Inflammatory macrophage treated with lipopolysaccharide for 1 hour (primary cell): ENCODE measurements at regions not wholly inside any gene's neighbourhood (a gene's known extent, or its start where the extent isn't known, plus 50 kb on each side); places are given as distances from the start of the nearest gene placed in this dataset.
"Not testable (repeated sequence)": the region's sequence is repeated elsewhere in the genome, so short reads cannot be mapped to it uniquely, and the experiment has no call there.

Experiments
- DNase-seq, 2 donors: peaks; one replicate each; pipeline ENCODE4 v3.0.0-alpha.2; 2020 to 2022

DNA sequence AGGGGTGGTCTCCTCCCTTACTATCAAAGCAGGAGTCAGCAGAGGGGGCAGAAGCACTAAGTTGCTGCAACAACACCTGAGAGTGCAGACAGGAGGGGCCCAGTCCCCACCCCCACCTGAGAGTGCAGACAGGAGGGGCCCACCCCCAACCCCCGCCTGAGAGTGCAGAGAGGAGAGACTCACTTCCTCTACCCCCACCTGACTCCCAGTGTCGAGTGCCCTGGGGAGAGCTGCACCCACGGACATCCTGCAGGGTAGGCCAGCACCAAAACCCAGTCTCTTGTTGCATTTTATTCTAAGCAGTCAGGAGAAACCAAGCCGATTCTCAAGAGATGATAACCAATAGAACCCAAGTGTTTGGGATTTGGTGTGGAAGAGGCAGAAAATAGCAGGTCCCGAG lies 78.4 kb downstream of the NAPG start:
- DNase-seq = peak in 1 of 2 donors; percentile 11

DNA sequence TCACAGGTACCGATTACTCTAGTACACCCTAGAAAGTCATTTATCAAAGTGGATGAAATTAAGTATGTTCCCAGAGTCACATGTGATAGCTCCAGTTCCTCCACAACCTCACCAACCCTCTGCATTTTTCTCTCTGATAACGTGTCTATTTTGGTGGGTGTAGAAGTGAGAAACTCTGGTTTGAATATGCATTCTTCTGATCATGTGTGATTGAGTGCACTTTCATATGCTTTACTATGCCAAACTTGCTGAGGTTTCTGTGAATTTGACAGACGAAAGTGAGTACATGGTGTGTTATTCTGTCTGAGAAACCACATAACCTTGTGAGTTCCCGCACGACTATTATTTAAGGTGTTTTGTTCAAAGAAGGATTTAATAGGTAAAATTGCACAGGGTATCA lies 81.1 kb downstream of the NAPG start:
- DNase-seq = not testable (repeated sequence)

DNA sequence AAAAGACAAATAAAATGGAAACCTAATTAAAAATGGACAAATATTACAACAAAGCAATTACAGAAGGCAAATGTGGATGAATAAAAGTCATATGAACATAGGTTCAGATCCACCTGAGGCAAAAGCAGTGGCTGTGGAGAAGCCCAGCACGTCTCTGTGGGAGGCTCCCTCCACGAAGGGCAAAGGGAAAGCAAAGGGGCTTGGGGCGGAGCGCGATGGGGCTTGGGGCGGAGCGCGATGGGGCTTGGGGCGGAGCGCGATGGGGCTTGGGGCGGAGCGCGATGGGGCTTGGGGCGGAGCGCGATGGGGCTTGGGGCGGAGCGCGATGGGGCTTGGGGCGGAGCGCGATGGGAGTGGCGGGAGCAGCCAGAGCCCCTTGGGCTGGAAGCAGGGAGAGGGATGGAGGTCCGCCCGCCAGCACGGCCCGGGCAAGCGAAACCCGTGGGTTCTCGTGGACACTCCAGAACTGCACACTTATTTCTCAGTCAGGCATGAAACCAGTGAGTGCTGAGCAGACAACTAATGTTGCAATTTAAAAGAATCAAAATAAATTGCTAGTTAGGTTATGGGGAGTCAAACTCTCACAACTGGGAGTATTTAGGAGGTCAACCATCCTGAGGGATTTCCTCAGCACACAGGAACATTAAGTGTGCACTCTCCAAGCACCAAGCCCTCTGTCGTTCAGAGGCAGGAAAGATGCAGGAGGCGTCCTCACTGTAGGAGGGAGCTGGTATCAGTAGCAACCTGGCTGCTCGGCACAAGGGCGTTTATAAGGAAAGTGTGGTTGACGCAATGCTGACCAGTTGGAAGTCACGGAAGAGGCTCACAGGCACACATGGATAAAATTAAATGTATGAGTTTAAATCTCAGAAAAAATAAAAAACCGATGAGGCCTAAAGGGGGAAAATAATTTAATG lies 81.8 kb downstream of the NAPG start:
- DNase-seq = not testable (repeated sequence)

DNA sequence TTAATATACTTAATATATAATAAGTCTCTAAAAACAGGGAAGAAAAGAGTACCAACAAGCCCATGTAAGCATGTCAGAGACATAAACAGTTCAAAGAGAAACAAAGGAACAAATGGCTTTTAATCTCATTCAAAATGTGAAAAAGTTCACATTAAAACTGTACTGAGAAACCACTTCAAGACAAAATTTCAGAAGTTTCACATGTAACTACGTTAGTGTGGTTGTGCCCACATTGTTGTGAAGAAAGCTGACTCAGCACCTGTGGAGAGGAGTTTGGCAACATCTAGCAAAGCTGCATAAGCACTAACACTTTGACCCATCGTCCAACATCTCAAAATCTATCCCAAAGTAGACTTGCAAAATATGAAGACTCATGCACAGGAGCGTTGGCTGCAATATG lies 82.6 kb downstream of the NAPG start:
- not testable (repeated sequence) for DNase-seq

DNA sequence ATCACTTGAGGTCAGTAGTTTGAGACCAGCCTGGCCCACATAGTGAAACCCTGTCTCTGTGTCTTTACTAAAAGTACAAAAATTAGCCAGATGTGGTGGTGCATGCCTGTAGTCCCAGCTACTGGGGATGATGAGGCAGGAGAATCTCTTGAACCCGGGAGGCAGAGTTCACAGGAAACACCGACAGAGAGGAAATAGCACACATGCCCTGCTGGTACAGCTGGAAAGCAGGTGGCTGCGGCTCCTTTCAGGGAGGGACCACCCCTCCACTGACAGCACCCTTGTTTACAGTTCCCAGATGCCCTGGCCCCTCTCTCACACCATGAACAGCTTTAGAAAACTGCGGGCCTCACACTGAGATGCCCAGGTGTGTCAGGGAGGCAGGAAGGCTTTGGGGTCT lies 83.2 kb downstream of the NAPG start:
- not testable (repeated sequence) for DNase-seq

DNA sequence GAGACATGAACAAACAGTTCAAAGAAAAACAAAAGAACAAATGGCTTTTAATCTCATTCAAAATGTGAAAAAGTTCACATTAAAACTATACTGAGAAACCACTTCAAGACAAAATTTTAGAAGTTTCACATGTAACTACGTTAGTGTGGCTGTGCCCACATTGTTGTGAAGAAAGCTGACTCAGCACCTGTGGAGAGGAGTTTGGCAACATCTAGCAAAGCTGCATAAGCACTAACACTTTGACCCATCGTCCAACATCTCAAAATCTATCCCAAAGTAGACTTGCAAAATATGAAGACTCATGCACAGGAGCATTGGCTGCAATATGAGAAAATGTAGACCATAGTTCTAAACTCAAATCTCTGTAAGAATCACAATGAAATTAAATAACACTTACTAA lies 87.4 kb downstream of the NAPG start:
- not testable (repeated sequence) for DNase-seq

DNA sequence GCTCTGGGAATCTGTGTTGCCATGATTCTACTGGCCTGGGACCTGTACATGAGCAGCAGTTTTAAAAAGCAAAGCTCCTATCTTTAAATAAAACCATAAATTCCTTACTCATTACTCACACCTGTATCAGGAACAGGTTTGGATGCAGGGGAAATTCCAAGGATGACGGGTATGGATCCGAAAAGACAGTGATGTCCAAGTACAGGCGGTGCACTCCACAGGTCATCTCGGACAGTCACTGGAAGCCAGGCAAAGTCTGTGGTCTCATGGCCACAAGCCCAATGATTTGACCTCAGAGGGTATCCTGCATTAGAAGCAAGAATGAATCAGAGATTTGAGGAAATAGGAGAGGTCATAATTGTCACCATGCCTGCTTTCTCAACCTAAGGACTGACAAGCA lies 90.9 kb downstream of the NAPG start:
- DNase-seq = not testable (repeated sequence)

DNA sequence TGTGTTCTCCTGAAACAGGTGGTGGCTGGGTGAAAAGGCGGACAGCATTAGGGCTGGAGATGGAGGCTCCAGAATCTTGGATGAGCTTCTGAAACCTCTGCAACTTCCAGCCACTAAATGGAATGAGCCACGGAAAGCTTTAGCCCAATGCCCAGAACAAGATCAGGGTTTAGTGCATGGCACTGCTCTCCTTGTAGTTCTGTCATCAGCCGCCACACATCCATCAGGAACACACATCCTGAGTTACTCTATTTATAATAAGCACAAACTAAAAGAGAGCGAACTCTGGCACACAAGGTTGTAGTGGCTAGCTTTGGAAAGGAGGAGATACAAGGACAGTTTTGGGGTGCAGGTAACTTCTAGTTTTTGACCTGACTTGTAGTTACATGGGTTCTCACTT lies 93.0 kb downstream of the NAPG start:
- DNase-seq = not testable (repeated sequence)

DNA sequence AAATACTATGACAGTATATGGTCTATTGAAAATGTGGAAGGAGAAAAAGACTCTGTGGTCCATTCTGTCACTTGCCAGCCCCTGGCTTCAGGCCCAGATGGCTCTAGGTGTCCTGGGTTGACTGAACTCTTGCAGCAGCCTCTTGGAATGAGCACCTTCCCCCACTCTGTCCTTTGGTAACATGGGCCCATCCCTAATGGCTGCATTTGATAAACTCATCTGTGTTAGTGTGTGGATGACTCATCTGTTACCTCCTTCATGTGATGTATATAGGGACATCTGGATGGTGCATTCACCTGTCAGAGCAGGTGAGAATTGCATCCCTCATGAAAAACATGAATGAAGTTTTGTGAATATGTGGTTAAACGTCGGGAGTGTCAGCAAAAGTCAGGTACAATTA lies 93.5 kb downstream of the NAPG start:
- not testable (repeated sequence) for DNase-seq

DNA sequence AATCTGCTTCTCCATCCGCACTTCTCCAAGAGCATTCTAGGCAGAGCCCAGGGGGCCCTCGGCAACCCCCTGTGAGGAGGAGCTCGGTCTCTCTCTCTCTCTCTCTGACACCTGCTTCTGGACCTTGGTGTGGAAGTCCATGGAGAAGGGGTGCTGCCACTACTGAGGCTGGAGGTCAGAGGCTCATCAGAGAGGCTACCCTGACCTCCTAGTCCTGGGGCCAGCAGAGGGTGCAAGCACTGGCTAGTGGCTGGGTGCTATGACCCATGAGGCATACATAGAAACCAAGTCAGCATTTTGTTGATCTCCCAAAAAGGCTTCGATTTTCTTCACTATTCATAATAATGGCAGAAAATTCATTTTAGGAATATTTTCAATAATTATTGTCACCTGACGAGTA lies 94.0 kb downstream of the NAPG start:
- DNase-seq = not testable (repeated sequence)
